LNCAP (cell line): ENCODE measurements at regions not wholly inside any gene's neighbourhood (a gene's known extent, or its start where the extent isn't known, plus 50 kb on each side); places are given as distances from the start of the nearest gene placed in this dataset.

Experiments
- CTCF ChIP-seq: fragments of 450-650 bp; IDR thresholded peaks from 2 replicates; pipeline ENCODE4 v1.5.1; 2017; ENCODE audit warnings: mild to moderate bottlenecking

DNA sequence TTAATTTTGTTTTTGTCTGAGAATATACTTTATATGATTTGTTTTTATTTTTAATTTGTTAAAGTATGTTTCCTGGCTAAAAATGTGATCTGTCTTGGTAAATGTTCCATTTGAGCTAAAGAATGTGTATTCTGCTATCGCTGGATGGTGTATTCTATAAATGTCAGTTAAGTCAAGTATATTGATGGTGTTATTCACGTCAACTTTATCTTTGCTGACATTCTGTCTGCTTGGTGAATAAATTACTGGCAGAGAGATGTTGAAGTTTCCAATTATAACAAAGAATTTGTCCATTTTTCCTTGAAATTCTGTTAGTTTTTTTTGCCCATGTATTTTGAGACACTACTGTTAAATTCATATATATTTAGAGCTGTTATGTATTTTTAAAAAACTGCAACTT lies 1131.8 kb upstream of the GJE1 start:
- no peak for TF ChIP-seq CTCF

DNA sequence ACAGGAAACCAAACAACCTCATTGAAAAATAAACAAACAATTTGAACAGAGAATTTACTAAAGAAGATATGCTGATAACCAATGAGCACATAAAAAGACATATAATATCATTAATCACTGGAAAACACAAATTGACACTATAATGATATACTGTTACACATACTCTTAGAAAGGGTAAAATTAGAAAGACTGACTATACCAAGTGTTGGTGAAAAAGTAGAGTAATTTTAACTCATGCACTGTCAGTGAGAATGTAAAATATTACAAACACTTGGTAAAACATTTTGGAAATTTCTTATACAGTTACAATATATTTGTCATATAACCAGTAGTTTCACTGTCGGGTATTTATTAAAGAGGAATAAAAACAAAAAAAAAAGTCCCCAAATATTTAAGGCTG lies 1139.2 kb upstream of the GJE1 start:
- no peak for TF ChIP-seq CTCF

DNA sequence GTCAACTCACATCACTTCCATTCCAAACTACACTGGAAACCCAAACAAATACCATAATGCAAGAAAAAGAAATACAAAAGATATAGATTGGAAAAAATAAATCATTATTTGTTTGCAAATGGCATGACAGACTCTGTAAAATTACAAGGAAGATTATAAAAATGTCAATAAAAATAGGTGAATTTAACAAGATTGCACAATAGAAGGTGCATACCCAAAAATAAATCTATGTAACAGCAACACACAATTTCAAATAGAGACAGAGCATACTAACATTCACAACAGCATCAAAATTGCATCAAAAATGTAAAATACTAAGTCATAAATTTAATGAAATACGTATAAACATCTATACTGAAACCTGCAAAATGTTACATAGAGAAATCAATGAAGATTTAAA lies 1140.0 kb upstream of the GJE1 start:
- TF ChIP-seq CTCF = no peak

DNA sequence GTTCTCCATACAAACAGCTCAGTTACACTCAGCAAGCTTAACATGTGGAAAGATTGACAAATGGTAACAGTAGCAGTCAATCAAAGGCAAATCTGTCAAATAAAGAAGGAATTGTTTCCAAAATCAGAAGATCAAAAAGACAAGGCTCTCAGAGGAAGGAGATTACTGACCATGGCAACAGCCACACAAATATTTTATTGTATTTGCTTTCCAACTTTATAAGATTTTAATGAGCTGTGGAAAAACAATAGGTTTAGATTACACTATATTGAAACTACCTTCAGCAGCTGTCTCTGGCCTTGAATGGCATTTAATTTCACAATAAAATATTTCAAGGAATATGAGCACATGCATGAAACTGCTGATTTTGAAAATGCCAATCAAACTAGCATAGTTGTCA lies 1143.9 kb upstream of the GJE1 start:
- no peak for TF ChIP-seq CTCF

DNA sequence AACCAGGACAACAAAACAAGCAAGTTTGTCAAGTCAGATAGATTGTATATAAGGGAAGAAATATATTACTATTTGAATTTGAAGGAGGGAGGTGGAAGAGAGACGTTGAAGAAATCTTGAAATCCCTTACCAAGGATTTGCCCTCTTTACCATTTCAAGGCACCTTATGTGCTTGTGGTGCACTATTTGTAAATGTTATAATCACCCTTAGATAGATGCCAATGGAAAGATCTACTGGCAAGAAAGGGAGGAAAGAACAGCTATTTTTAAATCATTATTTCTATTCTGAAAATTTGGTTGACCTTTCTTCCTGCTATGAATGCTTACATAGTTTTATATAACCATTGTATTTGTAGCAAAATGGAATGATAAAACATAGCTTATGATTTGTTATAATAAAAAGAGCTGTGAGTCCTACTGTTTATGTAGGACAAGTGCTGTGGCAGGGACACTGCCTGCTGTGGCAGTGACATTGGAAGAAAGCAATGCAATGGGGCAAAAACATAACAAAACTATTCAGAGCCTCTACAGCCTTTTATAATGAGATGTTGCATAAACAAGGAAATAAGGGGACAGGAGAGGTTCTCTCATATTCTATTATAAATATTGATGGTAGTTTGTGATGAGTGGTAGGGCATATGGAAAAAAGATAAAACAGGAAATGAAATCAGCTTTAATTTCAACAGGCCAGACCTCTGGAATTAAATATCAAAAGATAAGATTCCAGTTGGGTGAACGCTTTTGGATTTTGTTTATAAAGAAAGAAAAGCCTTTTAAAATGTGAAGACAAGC lies 1145.2 kb upstream of the GJE1 start:
- no peak for TF ChIP-seq CTCF

GRCh38 chr6:140985679-140986275 lies 1146.9 kb upstream of the GJE1 start:
- TF ChIP-seq CTCF = no peak

GRCh38 chr6:140980265-140980887 lies 1152.3 kb upstream of the GJE1 start:
- no peak for TF ChIP-seq CTCF
